ENCODE measurements at regions not wholly inside any gene's neighbourhood (a gene's known extent, or its start where the extent isn't known, plus 50 kb on each side); places are given as distances from the start of the nearest gene placed in this dataset.

GRCh38 chr5:167587772-167588437, 703.5 kb upstream of the WWC1 start:
- no peaks in the 10 kb centered on the region for H3K9me3 ChIP-seq
- peaks cover 0 to 4% (median 0%) of the 10 kb centered on the region in 4 donors for H3K4me1 ChIP-seq
- TF ChIP-seq CTCF (IDR thresholded peaks at IDR 0.05) = peak; percentile 34 to 46 (median 37)
- TF ChIP-seq POLR2A (IDR thresholded peaks at IDR 0.05) = no peak
- 66% methylated on average over 5 of the region's 5 CpGs for WGBS (ENCODE audit: insufficient coverage, low coverage, low lambda C conversion rate, missing lambda C conversion rate)
- H3K36me3 ChIP-seq = no peaks in the 10 kb centered on the region
- DNase-seq = no peak
- H3K27ac ChIP-seq = no peak overlapping the region
- intact Hi-C loops (cut with DNase I) = no loop called here
- ATAC-seq = peak; percentile 51 to 80 (median 64)
- no peak overlapping the region for H3K4me3 ChIP-seq
- no peaks in the 10 kb centered on the region for H3K27me3 ChIP-seq

GRCh38 chr5:167592114-167592513, 699.3 kb upstream of the WWC1 start:
- H3K4me1 ChIP-seq = peaks cover 0 to 2% (median 0%) of the 10 kb centered on the region in 4 donors
- DNase-seq = no peak
- WGBS (ENCODE audit: insufficient coverage, low coverage, low lambda C conversion rate, missing lambda C conversion rate) = 86% methylated on average over 1 of the region's 4 CpGs
- no peak overlapping the region for H3K27ac ChIP-seq
- no peak overlapping the region for H3K4me3 ChIP-seq
- H3K9me3 ChIP-seq = no peaks in the 10 kb centered on the region
- intact Hi-C loops (cut with DNase I) = no loop called here
- H3K27me3 ChIP-seq = no peaks in the 10 kb centered on the region
- TF ChIP-seq POLR2A (IDR thresholded peaks at IDR 0.05) (no peak), CTCF (IDR thresholded peaks at IDR 0.05) (no peak)
- no peaks in the 10 kb centered on the region for H3K36me3 ChIP-seq
- no peak for ATAC-seq

GRCh38 chr5:167593329-167594060, 698.0 kb upstream of the WWC1 start:
- Histone ChIP-seq H3K27ac (no peak overlapping the region), H3K4me1 (no peaks in the 10 kb centered on the region), H3K4me3 (no peak overlapping the region), H3K9me3 (no peaks in the 10 kb centered on the region), H3K27me3 (no peaks in the 10 kb centered on the region), H3K36me3 (no peaks in the 10 kb centered on the region)
- DNase-seq = no peak
- TF ChIP-seq CTCF (IDR thresholded peaks at IDR 0.05) = no peak
- TF ChIP-seq POLR2A (IDR thresholded peaks at IDR 0.05) = no peak
- intact Hi-C loops (cut with DNase I) = no loop called here
- ATAC-seq = no peak
- WGBS (ENCODE audit: insufficient coverage, low coverage, low lambda C conversion rate, missing lambda C conversion rate) = 93% methylated on average over 5 of the region's 5 CpGs

- intact Hi-C loops (cut with DNase I) = no loop called here
These were observed 697.4 kb upstream of the WWC1 start for GRCh38 chr5:167594061-167594435.

More at GRCh38 chr5:167594061-167594435, 697.4 kb upstream of the WWC1 start:
- no peaks in the 10 kb centered on the region for H3K9me3 ChIP-seq
- H3K4me1 ChIP-seq = no peaks in the 10 kb centered on the region
- no peak overlapping the region for H3K27ac ChIP-seq
- no peak for ATAC-seq
- no peak for DNase-seq
- no peak for TF ChIP-seq POLR2A (IDR thresholded peaks at IDR 0.05)
- TF ChIP-seq CTCF (IDR thresholded peaks at IDR 0.05) = no peak
- no peaks in the 10 kb centered on the region for H3K27me3 ChIP-seq
- no peak overlapping the region for H3K4me3 ChIP-seq
- no peaks in the 10 kb centered on the region for H3K36me3 ChIP-seq
